Endothelial cell (in vitro differentiated cells): ENCODE measurements at regions not wholly inside any gene's neighbourhood (a gene's known extent, or its start where the extent isn't known, plus 50 kb on each side); places are given as distances from the start of the nearest gene placed in this dataset.

Experiments used
- DNase-seq: peaks from one replicate; pipeline ENCODE4 v3.0.0; 2021; ENCODE audit warnings: low spot score
- H3K27ac Mint-ChIP-seq: one replicate; pipeline ENCODE4 v1.8.0; 2021; ENCODE audit warnings: mixed read lengths, inconsistent platforms; ENCODE audit not compliant: unreplicated experiment
- H3K27me3 Mint-ChIP-seq: one replicate; pipeline ENCODE4 v1.8.0; 2021; ENCODE audit warnings: mild to moderate bottlenecking, moderate library complexity, mixed read lengths, inconsistent platforms; ENCODE audit not compliant: unreplicated experiment
- H3K36me3 Mint-ChIP-seq: one replicate; pipeline ENCODE4 v1.8.0; 2021; ENCODE audit warnings: mild to moderate bottlenecking, low read depth, mixed read lengths, inconsistent platforms; ENCODE audit not compliant: unreplicated experiment
- H3K4me1 Mint-ChIP-seq: one replicate; pipeline ENCODE4 v1.8.0; 2021; ENCODE audit warnings: mild to moderate bottlenecking, mixed read lengths, inconsistent platforms; ENCODE audit not compliant: unreplicated experiment
- H3K4me3 Mint-ChIP-seq: one replicate; pipeline ENCODE4 v1.8.0; 2021; ENCODE audit warnings: mild to moderate bottlenecking, mixed read lengths, inconsistent platforms; ENCODE audit not compliant: unreplicated experiment
- H3K9me3 Mint-ChIP-seq: one replicate; pipeline ENCODE4 v1.8.0; 2021; ENCODE audit warnings: mixed read lengths, inconsistent platforms; ENCODE audit not compliant: unreplicated experiment
- TF ChIP-seq, protein P1 (sequence below): fragments of 200-600 bp; sonication (generic); IDR thresholded peaks from one replicate; pipeline ENCODE4 v1.5.0; 2021; ENCODE audit warnings: antibody characterized with exemption; ENCODE audit not compliant: unreplicated experiment

DNA sequence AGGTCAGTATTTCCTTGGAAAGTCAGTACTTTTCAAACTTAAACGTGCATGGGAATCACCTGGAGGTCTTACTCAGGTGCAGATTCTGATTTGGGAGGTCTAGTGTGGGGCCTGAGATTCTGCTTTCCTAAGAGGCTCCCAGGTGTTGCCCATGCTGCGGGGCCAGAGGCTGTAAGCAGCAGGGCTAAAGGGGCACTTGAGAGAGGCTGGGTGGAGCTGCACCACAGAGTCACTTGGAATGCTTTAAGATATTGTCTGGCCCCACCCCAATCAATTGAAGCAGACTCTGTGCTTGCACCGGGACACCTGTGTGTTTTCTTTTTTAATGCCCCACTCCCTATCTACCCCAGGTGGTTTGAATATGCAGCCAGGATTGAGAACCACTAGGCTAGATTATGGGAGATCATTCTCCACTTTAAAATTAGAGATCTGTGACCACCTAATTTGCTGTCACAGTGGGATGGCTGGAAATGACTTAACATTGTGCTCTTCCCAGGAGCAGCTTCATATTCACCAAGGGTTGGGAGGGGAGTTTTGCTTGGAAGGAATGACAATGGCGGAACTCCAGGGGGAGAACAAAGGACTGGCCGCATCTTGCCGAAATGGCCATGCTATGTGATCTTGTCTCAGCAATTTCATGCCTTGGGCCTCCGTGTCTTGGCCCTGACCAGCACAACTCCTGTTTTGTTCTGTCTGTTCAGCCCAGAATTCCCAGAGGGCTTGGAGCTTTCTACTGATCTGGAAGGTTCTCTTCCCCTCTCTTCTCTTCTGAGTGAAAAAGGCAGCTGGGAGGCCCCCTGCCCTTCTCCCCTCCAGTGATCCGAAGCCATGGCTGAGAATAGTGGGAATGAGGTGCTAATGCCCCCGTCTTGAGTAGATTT is 80.2 kb downstream of the FAM241B start:
- Mint-ChIP-seq H3K27ac (no peak overlapping the region), H3K36me3 (no peaks in the 10 kb centered on the region), H3K4me1 (peaks cover 3% of the 10 kb centered on the region), H3K9me3 (no peaks in the 10 kb centered on the region), H3K27me3 (peaks cover 4% of the 10 kb centered on the region), H3K4me3 (no peak overlapping the region)
- no peak for DNase-seq
- TF ChIP-seq, protein P1, sequence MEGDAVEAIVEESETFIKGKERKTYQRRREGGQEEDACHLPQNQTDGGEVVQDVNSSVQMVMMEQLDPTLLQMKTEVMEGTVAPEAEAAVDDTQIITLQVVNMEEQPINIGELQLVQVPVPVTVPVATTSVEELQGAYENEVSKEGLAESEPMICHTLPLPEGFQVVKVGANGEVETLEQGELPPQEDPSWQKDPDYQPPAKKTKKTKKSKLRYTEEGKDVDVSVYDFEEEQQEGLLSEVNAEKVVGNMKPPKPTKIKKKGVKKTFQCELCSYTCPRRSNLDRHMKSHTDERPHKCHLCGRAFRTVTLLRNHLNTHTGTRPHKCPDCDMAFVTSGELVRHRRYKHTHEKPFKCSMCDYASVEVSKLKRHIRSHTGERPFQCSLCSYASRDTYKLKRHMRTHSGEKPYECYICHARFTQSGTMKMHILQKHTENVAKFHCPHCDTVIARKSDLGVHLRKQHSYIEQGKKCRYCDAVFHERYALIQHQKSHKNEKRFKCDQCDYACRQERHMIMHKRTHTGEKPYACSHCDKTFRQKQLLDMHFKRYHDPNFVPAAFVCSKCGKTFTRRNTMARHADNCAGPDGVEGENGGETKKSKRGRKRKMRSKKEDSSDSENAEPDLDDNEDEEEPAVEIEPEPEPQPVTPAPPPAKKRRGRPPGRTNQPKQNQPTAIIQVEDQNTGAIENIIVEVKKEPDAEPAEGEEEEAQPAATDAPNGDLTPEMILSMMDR = no peak

DNA sequence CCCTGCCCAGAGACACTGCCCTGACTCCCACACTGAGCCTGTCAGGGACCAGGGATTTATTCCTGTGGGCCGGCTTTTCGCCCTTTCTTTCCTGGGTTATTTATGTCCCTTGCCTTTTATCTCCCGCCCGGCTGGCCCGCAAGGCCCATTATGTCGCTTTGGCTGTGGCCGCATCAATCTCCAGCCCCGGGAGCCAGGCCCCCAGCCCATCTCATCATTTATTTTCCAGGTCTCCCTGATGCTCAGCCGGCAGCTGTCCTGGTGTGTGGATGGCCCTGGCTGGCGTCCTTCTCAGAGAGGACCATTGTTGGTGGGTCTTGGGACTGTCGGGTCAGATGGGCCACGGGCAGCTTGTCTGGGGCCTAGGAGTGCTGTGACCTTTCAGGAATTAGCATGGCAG is 82.3 kb downstream of the FAM241B start:
- H3K4me3 Mint-ChIP-seq = no peak overlapping the region
- no peak for DNase-seq
- H3K27ac Mint-ChIP-seq = no peak overlapping the region
- TF ChIP-seq, protein P1 = no peak
- H3K9me3 Mint-ChIP-seq = no peaks in the 10 kb centered on the region
- H3K36me3 Mint-ChIP-seq = no peaks in the 10 kb centered on the region
- H3K4me1 Mint-ChIP-seq = peaks cover 3% of the 10 kb centered on the region
- H3K27me3 Mint-ChIP-seq = peaks cover 5% of the 10 kb centered on the region

GRCh38 chr10:69714572-69714971 is 84.5 kb downstream of the FAM241B start:
- Mint-ChIP-seq H3K9me3 (no peaks in the 10 kb centered on the region), H3K27me3 (peaks cover 5% of the 10 kb centered on the region), H3K36me3 (no peaks in the 10 kb centered on the region), H3K4me1 (peaks cover 3% of the 10 kb centered on the region), H3K27ac (no peak overlapping the region), H3K4me3 (no peak overlapping the region)
- DNase-seq = no peak
- TF ChIP-seq, protein P1 = no peak

- no peaks in the 10 kb centered on the region for H3K36me3 Mint-ChIP-seq
- H3K4me1 Mint-ChIP-seq = peaks cover 3% of the 10 kb centered on the region
- no peaks in the 10 kb centered on the region for H3K9me3 Mint-ChIP-seq
- H3K27ac Mint-ChIP-seq = no peak overlapping the region
- TF ChIP-seq, protein P1 = no peak
- no peak overlapping the region for H3K4me3 Mint-ChIP-seq
- peaks cover 8% of the 10 kb centered on the region for H3K27me3 Mint-ChIP-seq
- DNase-seq = no peak
Measured at GRCh38 chr10:69715156-69715898, 85.3 kb downstream of the FAM241B start.
